ENCODE measurements at regions not wholly inside any gene's neighbourhood (a gene's known extent, or its start where the extent isn't known, plus 50 kb on each side); places are given as distances from the start of the nearest gene placed in this dataset.

DNA sequence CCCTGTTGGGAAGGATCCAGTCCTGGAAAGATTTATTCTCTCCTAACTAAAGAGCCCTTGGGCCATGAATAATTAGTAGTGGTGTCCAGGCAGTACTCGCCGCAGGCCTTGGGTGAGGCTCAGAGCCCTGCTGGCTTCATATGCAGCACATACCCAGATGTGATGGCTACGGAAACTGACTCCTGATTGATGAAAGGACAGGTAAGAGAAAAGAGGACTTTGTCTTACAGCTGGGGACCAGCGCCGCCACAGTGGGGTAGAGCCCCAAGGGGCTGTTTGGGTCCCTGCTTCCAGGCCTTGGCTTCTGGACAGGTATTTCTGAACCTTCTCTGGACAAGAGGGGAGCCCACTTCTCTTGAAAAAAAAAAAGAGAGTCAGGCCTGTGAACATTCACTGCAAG lies 1680.8 kb downstream of the EFNB2 start:
- TF ChIP-seq CTCF (IDR thresholded peaks at IDR 0.05; ENCODE audit: borderline replicate concordance, extremely low read depth, low read length, poor library complexity, severe bottlenecking), result no peak
- TF ChIP-seq EZH2 (IDR thresholded peaks at IDR 0.05; ENCODE audit: borderline replicate concordance, low read depth, low read length, severe bottlenecking), result no peak
